IMR-90 (cell line): ENCODE measurements at regions not wholly inside any gene's neighbourhood (a gene's known extent, or its start where the extent isn't known, plus 50 kb on each side); places are given as distances from the start of the nearest gene placed in this dataset.

Source experiments
- ATAC-seq: fragments of 200-7000 bp; cut with Tn5 transposase; 2 replicates; pipeline ENCODE4 v1.9.1; 2020; ENCODE audit warnings: low read depth, mild to moderate bottlenecking, moderate library complexity
- BruUV-seq: library from RNA; stranded (reverse); fragments of 400-500 nt; replicated peaks from 2 replicates; lab custom pipeline; 2021; lab: Mats Ljungman, UMichigan
- CTCF ChIA-PET: fragments of 300-600 bp; formaldehyde crosslinking; extraction: SDS; loops from one replicate; lab custom pipeline; 2021; ENCODE audit warnings: antibody characterized with exemption; lab: Yijun Ruan, JAX
- POLR2A ChIA-PET: fragments of 300-600 bp; sonication (Branson Sonifier 250); formaldehyde crosslinking; loops from one replicate; lab custom pipeline; 2022; ENCODE audit warnings: antibody characterized with exemption; ENCODE audit not compliant: unreplicated experiment; lab: Charles Lee
- DNase-seq: peaks from one replicate; pipeline ENCODE4 v3.0.0; 2013
- H2AFZ ChIP-seq: replicated peaks from 2 replicates; pipeline ENCODE3; 2013; ENCODE audit warnings: low read length, mild to moderate bottlenecking; ENCODE audit not compliant: poor library complexity
- H2AK5ac ChIP-seq: 2 replicates; pipeline ENCODE4 v1.6.1; 2013; ENCODE audit warnings: low read depth, low read length, inconsistent platforms
- H2AK9ac ChIP-seq: replicated peaks from 2 replicates; pipeline ENCODE3; 2013; ENCODE audit warnings: mild to moderate bottlenecking, low read depth, low read length, moderate library complexity; ENCODE audit not compliant: poor library complexity
- H2BK120ac ChIP-seq: 2 replicates; pipeline ENCODE4 v1.6.1; 2013; ENCODE audit warnings: low read depth, low read length, inconsistent platforms
- H2BK15ac ChIP-seq: 3 replicates; pipeline ENCODE4 v1.6.1; 2013; ENCODE audit warnings: low read depth, low read length, inconsistent platforms
- H2BK20ac ChIP-seq: 2 replicates; pipeline ENCODE4 v1.6.1; 2013; ENCODE audit warnings: low read depth, mild to moderate bottlenecking, inconsistent platforms, low read length, moderate library complexity
- H2BK5ac ChIP-seq: 2 replicates; pipeline ENCODE4 v1.6.1; 2013; ENCODE audit warnings: mild to moderate bottlenecking, low read depth, low read length, inconsistent platforms; ENCODE audit not compliant: poor library complexity, severe bottlenecking
- H3K14ac ChIP-seq: replicated peaks from 2 replicates; pipeline ENCODE4 v1.6.1; 2013; ENCODE audit warnings: low read depth, low read length, inconsistent platforms
- H3K18ac ChIP-seq: 2 replicates; pipeline ENCODE4 v1.6.1; 2013; ENCODE audit warnings: low read depth, low read length, control low read depth
- H3K23ac ChIP-seq: 2 replicates; pipeline ENCODE4 v1.6.1; 2013; ENCODE audit warnings: low read depth, low read length, inconsistent platforms
- H3K27ac ChIP-seq: 2 replicates; pipeline ENCODE4 v1.5.1; 2013; ENCODE audit warnings: mild to moderate bottlenecking, control low read depth, low read length; ENCODE audit not compliant: insufficient read depth
- H3K27me3 ChIP-seq: 2 replicates; pipeline ENCODE4 v1.6.1; 2013; ENCODE audit warnings: low read length; ENCODE audit not compliant: control insufficient read depth, insufficient read depth
- H3K36me3 ChIP-seq: 2 replicates; pipeline ENCODE4 v1.6.1; 2013; ENCODE audit warnings: low read length, mixed read lengths; ENCODE audit not compliant: control insufficient read depth, insufficient read depth
- H3K4ac ChIP-seq: 2 replicates; pipeline ENCODE4 v1.6.1; 2013; ENCODE audit warnings: low read depth, low read length, inconsistent platforms
- H3K4me1 ChIP-seq: 2 replicates; pipeline ENCODE4 v1.6.1; 2013; ENCODE audit warnings: low read length, mixed read lengths; ENCODE audit not compliant: control insufficient read depth, insufficient read depth
- H3K4me2 ChIP-seq: 2 replicates; pipeline ENCODE4 v1.6.1; 2013; ENCODE audit warnings: low read depth, mild to moderate bottlenecking, control low read depth, low read length, moderate library complexity
- H3K4me3 ChIP-seq: 2 replicates; pipeline ENCODE4 v1.5.1; 2013; ENCODE audit warnings: low read depth, mild to moderate bottlenecking, control low read depth, low read length, moderate library complexity; ENCODE audit not compliant: insufficient read depth
- H3K56ac ChIP-seq: 2 replicates; pipeline ENCODE4 v1.6.1; 2013; ENCODE audit warnings: low read length, inconsistent platforms; ENCODE audit not compliant: insufficient read depth; ENCODE audit errors: extremely low read depth
- H3K79me1 ChIP-seq, 2 experiments: 2 replicates each; pipeline ENCODE4 v1.6.1; 2013; ENCODE audit warnings: low read length in 2 of 2, inconsistent platforms in 1 of 2, low read depth in 1 of 2
- H3K9ac ChIP-seq: 2 replicates; pipeline ENCODE4 v1.6.1; 2013; ENCODE audit warnings: low read depth, low read length, control low read depth
- H3K9me1 ChIP-seq: 2 replicates; pipeline ENCODE4 v1.6.1; 2013; ENCODE audit warnings: low read length, inconsistent platforms; ENCODE audit not compliant: insufficient read depth
- H3K9me3 ChIP-seq: 2 replicates; pipeline ENCODE4 v1.6.1; 2013; ENCODE audit warnings: low read length; ENCODE audit not compliant: control insufficient read depth, insufficient read depth
- H4K20me1 ChIP-seq: 2 replicates; pipeline ENCODE4 v1.6.1; 2013; ENCODE audit warnings: low read length, inconsistent platforms; ENCODE audit not compliant: insufficient read depth
- H4K5ac ChIP-seq: 2 replicates; pipeline ENCODE4 v1.6.1; 2013; ENCODE audit warnings: mild to moderate bottlenecking, low read depth, low read length, control low read depth
- H4K8ac ChIP-seq, 2 experiments: 2 replicates each; pipeline ENCODE4 v1.6.1; 2013; ENCODE audit warnings: low read depth in 2 of 2, low read length in 2 of 2, control low read depth in 1 of 2, inconsistent platforms in 1 of 2
- H4K91ac ChIP-seq: 2 replicates; pipeline ENCODE4 v1.6.1; 2013; ENCODE audit warnings: low read depth, low read length, inconsistent platforms; ENCODE audit not compliant: insufficient read depth
- FOS ChIP-seq: fragments of 150-350 bp; IDR thresholded peaks from 2 replicates; pipeline ENCODE4 v1.6.1; 2016; ENCODE audit warnings: low read depth, low read length
- SMC3 ChIP-seq: fragments of 150-350 bp; IDR thresholded peaks from 2 replicates; pipeline ENCODE4 v1.6.1; 2016; ENCODE audit warnings: low read depth, mild to moderate bottlenecking, antibody characterized with exemption, low read length, moderate library complexity
- USF2 ChIP-seq: fragments of 150-350 bp; IDR thresholded peaks from 2 replicates; pipeline ENCODE4 v1.6.1; 2017; ENCODE audit warnings: mild to moderate bottlenecking, antibody characterized with exemption, low read length, low read depth
- WGBS, 2 experiments: methylation state at CpG; one replicate each; pipeline versions ENCODE4 v1.1.5 to v1.1.7; 2013; ENCODE audit warnings: missing lambda C conversion rate in 2 of 2; ENCODE audit not compliant: insufficient read length in 1 of 2; ENCODE audit errors: extremely low coverage in 2 of 2; 5-methylcytosine and 5-hydroxymethylcytosine counted together
- dilution Hi-C: fragments of 300-500 bp; cut with HindIII; formaldehyde crosslinking; loops from one replicate; pipeline ENCODE4 v1.14.3; 2018; ENCODE audit warnings: low sequenced_read_pairs; ENCODE audit not compliant: unreplicated experiment
- in situ Hi-C: fragments of 300-500 bp; cut with MboI; formaldehyde crosslinking; loops from 3 replicates; pipeline ENCODE4 v1.14.3; 2019; ENCODE audit warnings: low sequenced_read_pairs, inconsistent platforms, mixed read lengths
- intact Hi-C: fragments of 100-400 bp; cut with micrococcal nuclease; formaldehyde crosslinking; loops from 2 replicates; pipeline ENCODE4 v1.10.0; 2022

GRCh38 chr2:184031402-184032147 lies 566.8 kb upstream of the ZNF804A start:
- H3K56ac ChIP-seq, result no peak overlapping the region
- no peak overlapping the region for H3K4ac ChIP-seq
- intact Hi-C loops, result no loop called here
- H3K4me3 ChIP-seq, result no peak overlapping the region
- H2AFZ ChIP-seq, result no peak overlapping the region
- POLR2A ChIA-PET, result no interaction called here
- no peaks in the 10 kb centered on the region for H3K9me3 ChIP-seq
- H3K14ac ChIP-seq, result no peak overlapping the region
- no peak overlapping the region for H3K27ac ChIP-seq
- H3K23ac ChIP-seq, result no peak overlapping the region
- H4K5ac ChIP-seq, result no peak overlapping the region
- no peak overlapping the region for H3K18ac ChIP-seq
- H3K9ac ChIP-seq, result no peak overlapping the region
- H3K36me3 ChIP-seq, result no peaks in the 10 kb centered on the region
- TF ChIP-seq FOS (no peak), USF2 (no peak), SMC3 (no peak)
- H3K4me1 ChIP-seq, result no peaks in the 10 kb centered on the region
- in situ Hi-C loops, result no loop called here
- no peaks in the 10 kb centered on the region for H3K79me1 ChIP-seq
- no peaks in the 10 kb centered on the region for H4K20me1 ChIP-seq
- CTCF ChIA-PET, result no interaction called here
- ATAC-seq (no peak), DNase-seq (no peak)
- H2BK20ac ChIP-seq, result no peak overlapping the region
- dilution Hi-C loops, result no loop called here
- H4K91ac ChIP-seq, result no peak overlapping the region
- WGBS, 2 experiments, result no CpG with 5 or more reads among the region's 5 CpGs
- H2BK120ac ChIP-seq, result no peak overlapping the region
- no peak overlapping the region for H2AK5ac ChIP-seq
- H2AK9ac ChIP-seq, result no peak overlapping the region
- no peak overlapping the region for H4K8ac ChIP-seq
- H3K4me2 ChIP-seq, result no peak overlapping the region
- BruUV-seq, result no TSS peak
- no peaks in the 10 kb centered on the region for H3K27me3 ChIP-seq
- no peak overlapping the region for H2BK15ac ChIP-seq
- no peaks in the 10 kb centered on the region for H3K9me1 ChIP-seq
- H2BK5ac ChIP-seq, result no peak overlapping the region
